PFSK-1 (cell line): ENCODE measurements at regions not wholly inside any gene's neighbourhood (a gene's known extent, or its start where the extent isn't known, plus 50 kb on each side); places are given as distances from the start of the nearest gene placed in this dataset.

ENCODE experiments used
- FOXP2 ChIP-seq: optimal IDR thresholded peaks from 2 replicates; pipeline ENCODE3; 2011; ENCODE audit warnings: borderline replicate concordance, control low read depth, inconsistent platforms; ENCODE audit not compliant: insufficient read depth; ENCODE audit errors: extremely low read length, extremely low read depth
- POLR2AphosphoS5 ChIP-seq: IDR thresholded peaks from 2 replicates; pipeline ENCODE4 v1.6.1; 2012; ENCODE audit warnings: low read depth, mild to moderate bottlenecking, control low read depth, low read length, moderate library complexity
- SIN3A ChIP-seq: IDR thresholded peaks from 2 replicates; pipeline ENCODE4 v1.6.1; 2012; ENCODE audit warnings: mild to moderate bottlenecking, low read length, moderate library complexity, borderline replicate concordance; ENCODE audit not compliant: insufficient read depth
- TAF1 ChIP-seq: IDR thresholded peaks from 2 replicates; pipeline ENCODE4 v1.6.1; 2012; ENCODE audit warnings: low read length, control low read depth, borderline replicate concordance; ENCODE audit not compliant: insufficient read depth
- TF ChIP-seq, protein P1 (sequence below), 2 experiments: IDR thresholded peaks; 2 replicates each; pipeline versions ENCODE4 v1.6.1 to v1.8.0; 2011 to 2012; ENCODE audit warnings: low read depth in 2 of 2, low read length in 2 of 2, control low read depth in 1 of 2, inconsistent platforms in 1 of 2, mild to moderate bottlenecking in 1 of 2, moderate library complexity in 1 of 2; ENCODE audit not compliant: insufficient read depth in 1 of 2

DNA sequence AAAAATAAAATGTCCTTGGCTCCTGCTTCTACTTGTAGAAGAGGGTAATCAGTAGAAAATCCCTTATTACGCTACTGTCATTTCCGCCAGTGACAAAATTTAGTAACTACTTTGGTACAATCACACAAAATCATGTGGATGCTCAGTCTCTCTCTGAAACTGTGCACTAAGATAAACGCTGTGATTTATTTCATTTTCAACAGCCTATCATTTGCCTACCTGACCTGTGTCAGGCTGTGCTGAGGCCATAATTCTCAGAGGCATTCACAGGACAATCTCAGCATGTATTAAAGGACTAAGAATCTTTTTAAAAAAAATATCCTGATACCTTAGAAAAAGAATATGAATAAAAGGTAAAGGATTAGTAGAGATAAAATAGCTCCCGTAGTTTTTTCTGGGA, 226.0 kb downstream of the RASSF9 start:
- no peak for TF ChIP-seq POLR2AphosphoS5
- TF ChIP-seq, protein P1, sequence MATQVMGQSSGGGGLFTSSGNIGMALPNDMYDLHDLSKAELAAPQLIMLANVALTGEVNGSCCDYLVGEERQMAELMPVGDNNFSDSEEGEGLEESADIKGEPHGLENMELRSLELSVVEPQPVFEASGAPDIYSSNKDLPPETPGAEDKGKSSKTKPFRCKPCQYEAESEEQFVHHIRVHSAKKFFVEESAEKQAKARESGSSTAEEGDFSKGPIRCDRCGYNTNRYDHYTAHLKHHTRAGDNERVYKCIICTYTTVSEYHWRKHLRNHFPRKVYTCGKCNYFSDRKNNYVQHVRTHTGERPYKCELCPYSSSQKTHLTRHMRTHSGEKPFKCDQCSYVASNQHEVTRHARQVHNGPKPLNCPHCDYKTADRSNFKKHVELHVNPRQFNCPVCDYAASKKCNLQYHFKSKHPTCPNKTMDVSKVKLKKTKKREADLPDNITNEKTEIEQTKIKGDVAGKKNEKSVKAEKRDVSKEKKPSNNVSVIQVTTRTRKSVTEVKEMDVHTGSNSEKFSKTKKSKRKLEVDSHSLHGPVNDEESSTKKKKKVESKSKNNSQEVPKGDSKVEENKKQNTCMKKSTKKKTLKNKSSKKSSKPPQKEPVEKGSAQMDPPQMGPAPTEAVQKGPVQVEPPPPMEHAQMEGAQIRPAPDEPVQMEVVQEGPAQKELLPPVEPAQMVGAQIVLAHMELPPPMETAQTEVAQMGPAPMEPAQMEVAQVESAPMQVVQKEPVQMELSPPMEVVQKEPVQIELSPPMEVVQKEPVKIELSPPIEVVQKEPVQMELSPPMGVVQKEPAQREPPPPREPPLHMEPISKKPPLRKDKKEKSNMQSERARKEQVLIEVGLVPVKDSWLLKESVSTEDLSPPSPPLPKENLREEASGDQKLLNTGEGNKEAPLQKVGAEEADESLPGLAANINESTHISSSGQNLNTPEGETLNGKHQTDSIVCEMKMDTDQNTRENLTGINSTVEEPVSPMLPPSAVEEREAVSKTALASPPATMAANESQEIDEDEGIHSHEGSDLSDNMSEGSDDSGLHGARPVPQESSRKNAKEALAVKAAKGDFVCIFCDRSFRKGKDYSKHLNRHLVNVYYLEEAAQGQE (IDR thresholded peaks at IDR 0.05; ENCODE audit: insufficient read depth in 1 of 2, low read depth in 2 of 2, low read length in 2 of 2), result no peak
- TF ChIP-seq TAF1, result no peak
- TF ChIP-seq SIN3A, result no peak
- TF ChIP-seq FOXP2, result no peak
